ENCODE measurements at regions not wholly inside any gene's neighbourhood (a gene's known extent, or its start where the extent isn't known, plus 50 kb on each side); places are given as distances from the start of the nearest gene placed in this dataset.

- no peak for TF ChIP-seq EZH2 (IDR thresholded peaks at IDR 0.05; ENCODE audit: insufficient read depth, poor library complexity, severe bottlenecking)
- no peak for TF ChIP-seq EZH2phosphoT487 (IDR thresholded peaks at IDR 0.05; ENCODE audit: insufficient read depth, low read depth)
Observed at GRCh38 chr21:38151021-38151645, 105.7 kb upstream of the KCNJ15 start.
